HL-60 (cell line): ENCODE measurements at regions not wholly inside any gene's neighbourhood (a gene's known extent, or its start where the extent isn't known, plus 50 kb on each side); places are given as distances from the start of the nearest gene placed in this dataset.

Experiments
- DNase-seq, 2 experiments: peaks; one replicate each; pipeline ENCODE4 v3.0.0-alpha.2; 2010 to 2020; ENCODE audit warnings: low read depth in 1 of 2, low spot score in 1 of 2
- H3K27ac ChIP-seq: fragments of 250-450 bp; sonication (Bioruptor Pico); replicated peaks from 2 replicates; pipeline ENCODE4 v1.5.1; 2020; ENCODE audit warnings: mild to moderate bottlenecking, moderate library complexity
- H3K27me3 ChIP-seq: fragments of 250-450 bp; sonication (Bioruptor Pico); 2 replicates; pipeline ENCODE4 v1.5.1; 2021; ENCODE audit warnings: mild to moderate bottlenecking, moderate library complexity; ENCODE audit not compliant: insufficient read depth, poor library complexity, severe bottlenecking
- H3K4me3 ChIP-seq: replicated peaks from 2 replicates; pipeline ENCODE4 v1.5.1; 2011; ENCODE audit warnings: mild to moderate bottlenecking, control low read depth, low read length; ENCODE audit not compliant: insufficient read depth
- CTCF ChIP-seq: IDR thresholded peaks from one replicate; pipeline ENCODE4 v1.5.1; 2011; ENCODE audit warnings: low read length, control low read depth, inconsistent platforms; ENCODE audit not compliant: insufficient read depth
- GABPA ChIP-seq: IDR thresholded peaks from 2 replicates; pipeline ENCODE4 v1.6.1; 2012; ENCODE audit warnings: low read depth
- POLR2AphosphoS5 ChIP-seq: IDR thresholded peaks from 2 replicates; pipeline ENCODE4 v1.6.1; 2012; ENCODE audit warnings: low read depth
- REST ChIP-seq: IDR thresholded peaks from 2 replicates; pipeline ENCODE4 v1.6.1; 2012; ENCODE audit warnings: low read depth; ENCODE audit not compliant: insufficient replicate concordance
- SPI1 ChIP-seq: IDR thresholded peaks from 2 replicates; pipeline ENCODE4 v1.6.1; 2012; ENCODE audit warnings: low read depth, mild to moderate bottlenecking, borderline replicate concordance

GRCh38 chr10:78850644-78851435 lies 217.9 kb upstream of the ZMIZ1 start:
- no peak for TF ChIP-seq POLR2AphosphoS5
- TF ChIP-seq CTCF, result no peak
- TF ChIP-seq REST, result no peak
- no peak for TF ChIP-seq SPI1
- TF ChIP-seq GABPA, result no peak
- no peak overlapping the region for H3K27ac ChIP-seq
- DNase-seq, result no peak
- no peaks in the 10 kb centered on the region for H3K27me3 ChIP-seq
- no peak overlapping the region for H3K4me3 ChIP-seq

GRCh38 chr10:78851647-78852046 lies 217.1 kb upstream of the ZMIZ1 start:
- Histone ChIP-seq H3K27ac (no peak overlapping the region), H3K27me3 (no peaks in the 10 kb centered on the region), H3K4me3 (no peak overlapping the region)
- DNase-seq, result no peak
- no peak for TF ChIP-seq POLR2AphosphoS5
- TF ChIP-seq CTCF, result no peak
- TF ChIP-seq REST, result no peak
- TF ChIP-seq SPI1, result no peak
- TF ChIP-seq GABPA, result no peak

- no peak for DNase-seq
- Histone ChIP-seq H3K4me3 (no peak overlapping the region), H3K27ac (no peak overlapping the region), H3K27me3 (no peaks in the 10 kb centered on the region)
- TF ChIP-seq POLR2AphosphoS5 (no peak), REST (no peak), CTCF (no peak), GABPA (no peak), SPI1 (no peak)
Measured at GRCh38 chr10:78852466-78853240, 216.1 kb upstream of the ZMIZ1 start.
